ENCODE measurements at regions not wholly inside any gene's neighbourhood (a gene's known extent, or its start where the extent isn't known, plus 50 kb on each side); places are given as distances from the start of the nearest gene placed in this dataset.

- no peak for TF ChIP-seq CTCF (IDR thresholded peaks at IDR 0.05)
- no peak for TF ChIP-seq POLR2AphosphoS5 (IDR thresholded peaks at IDR 0.05; ENCODE audit: insufficient read depth in 1 of 2, low read depth in 1 of 2)
- no peak for TF ChIP-seq POLR2A (IDR thresholded peaks at IDR 0.05)
These were observed 304.5 kb downstream of the OTOL1 start for GRCh38 chr3:161800985-161801559.
